NK-92 (cell line): ENCODE measurements at regions not wholly inside any gene's neighbourhood (a gene's known extent, or its start where the extent isn't known, plus 50 kb on each side); places are given as distances from the start of the nearest gene placed in this dataset.

Source experiments
- DNase-seq: peaks from one replicate; lab custom pipeline; 2025; ENCODE audit not compliant: unreplicated experiment; lab: John Stamatoyannopoulos, UW

DNA sequence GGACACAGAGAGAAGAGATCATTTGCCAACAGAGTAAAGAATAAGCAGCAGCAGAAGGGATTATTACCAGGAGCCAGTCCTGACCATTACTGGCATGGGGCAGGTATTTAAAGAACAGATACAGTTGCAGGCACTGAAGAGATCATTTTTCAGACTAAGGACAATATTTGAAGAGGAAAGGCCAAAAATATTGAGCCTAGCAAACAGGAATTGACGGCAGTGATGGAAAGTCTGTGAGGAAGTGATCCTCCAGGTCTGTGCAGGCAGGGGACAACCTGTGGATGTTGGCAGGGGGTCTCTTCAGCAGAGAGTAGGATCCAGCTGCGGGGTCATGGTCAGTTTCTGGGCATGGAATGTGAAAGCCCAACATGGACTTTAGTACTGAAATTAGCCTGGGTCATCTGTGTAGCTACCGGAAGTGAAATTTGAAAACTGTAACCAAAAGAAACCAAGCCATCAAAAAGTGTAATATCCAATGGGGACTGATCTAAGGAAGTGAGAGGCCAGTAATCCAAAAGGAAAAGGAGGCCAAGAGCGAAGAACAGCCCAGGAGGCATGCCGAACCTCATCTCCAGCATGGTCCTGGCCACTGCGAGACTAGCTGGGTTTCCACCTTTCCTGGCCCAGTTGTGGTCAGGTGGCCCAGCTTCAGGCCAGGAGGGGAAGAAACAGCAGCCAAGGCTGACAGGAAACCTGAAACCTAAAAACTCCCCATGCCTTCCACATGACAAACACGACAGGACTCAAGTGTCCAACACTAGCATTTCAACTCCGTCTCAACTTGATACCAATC, 115.1 kb upstream of the TNFAIP3 start:
- DNase-seq: no peak

DNA sequence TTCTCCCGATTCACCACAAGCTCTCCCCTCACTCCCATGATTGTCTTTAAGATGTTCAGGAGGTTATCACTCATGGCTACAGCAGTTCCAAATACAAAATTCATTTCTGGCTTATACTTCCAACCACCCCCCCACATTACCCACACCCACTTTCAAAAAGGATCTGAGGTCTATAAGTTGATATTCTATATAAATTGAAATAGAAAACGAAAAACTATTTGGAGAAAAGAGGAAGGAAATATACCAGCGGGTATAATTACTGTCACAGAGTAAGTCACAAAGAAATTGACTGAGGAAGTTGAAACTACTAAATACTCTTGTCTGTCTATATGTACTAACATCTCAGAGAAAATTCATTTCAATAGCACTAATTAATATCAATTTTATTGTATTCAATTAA, 112.7 kb upstream of the TNFAIP3 start:
- DNase-seq: no peak

GRCh38 chr6:137754866-137755265, 112.2 kb upstream of the TNFAIP3 start:
- no peak for DNase-seq

- no peak for DNase-seq
Observed at GRCh38 chr6:137755284-137755683, 111.8 kb upstream of the TNFAIP3 start.

DNA sequence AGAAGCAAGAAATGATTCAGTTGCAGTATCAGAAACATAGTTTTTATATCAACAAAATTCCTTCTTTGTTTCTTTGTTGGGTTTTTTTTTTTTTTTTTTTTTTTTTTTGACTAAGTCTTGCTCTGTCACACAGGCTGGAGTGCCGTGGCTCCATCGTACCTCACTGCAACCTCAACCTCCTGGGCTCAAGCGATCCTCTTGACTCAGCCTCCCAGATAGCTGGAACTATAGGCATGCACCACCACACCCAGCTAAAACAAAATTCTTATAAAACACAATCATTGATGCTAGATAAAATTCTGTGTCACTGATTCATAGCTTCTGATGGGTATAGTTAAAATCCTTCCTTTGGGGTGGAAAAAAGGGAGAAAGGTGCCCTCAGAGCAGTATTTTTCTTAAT, 110.3 kb upstream of the TNFAIP3 start:
- no peak for DNase-seq

- DNase-seq: no peak
Observed at GRCh38 chr6:137758661-137759060, 108.4 kb upstream of the TNFAIP3 start.

GRCh38 chr6:137759624-137760023, 107.4 kb upstream of the TNFAIP3 start:
- no peak for DNase-seq

- DNase-seq: no peak
Observed at GRCh38 chr6:137761072-137761471, 106.0 kb upstream of the TNFAIP3 start.

- no peak for DNase-seq
Observed at GRCh38 chr6:137761487-137761886, 105.6 kb upstream of the TNFAIP3 start.

GRCh38 chr6:137762168-137763090, 104.6 kb upstream of the TNFAIP3 start:
- no peak for DNase-seq

DNA sequence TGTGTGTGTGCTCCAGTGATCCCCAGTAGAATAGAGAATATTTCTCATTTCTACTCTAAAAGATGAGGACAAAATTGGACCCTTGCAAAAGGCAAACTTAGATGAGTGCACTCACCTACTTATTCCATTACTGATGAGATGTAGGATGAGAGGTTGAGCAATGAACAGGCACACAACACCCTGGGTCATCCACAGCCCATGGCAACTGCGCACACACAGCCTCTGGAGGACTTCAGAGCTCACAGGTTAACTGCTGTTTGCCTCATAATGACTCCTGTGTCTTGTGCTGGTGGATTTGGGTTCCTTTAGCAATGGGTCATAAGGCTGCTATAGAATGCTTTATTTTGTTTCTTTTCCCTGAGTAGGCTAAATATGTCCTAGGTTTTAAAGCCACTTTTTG, 103.6 kb upstream of the TNFAIP3 start:
- no peak for DNase-seq

- DNase-seq: no peak
Observed at GRCh38 chr6:137763886-137764285, 103.2 kb upstream of the TNFAIP3 start.

DNA sequence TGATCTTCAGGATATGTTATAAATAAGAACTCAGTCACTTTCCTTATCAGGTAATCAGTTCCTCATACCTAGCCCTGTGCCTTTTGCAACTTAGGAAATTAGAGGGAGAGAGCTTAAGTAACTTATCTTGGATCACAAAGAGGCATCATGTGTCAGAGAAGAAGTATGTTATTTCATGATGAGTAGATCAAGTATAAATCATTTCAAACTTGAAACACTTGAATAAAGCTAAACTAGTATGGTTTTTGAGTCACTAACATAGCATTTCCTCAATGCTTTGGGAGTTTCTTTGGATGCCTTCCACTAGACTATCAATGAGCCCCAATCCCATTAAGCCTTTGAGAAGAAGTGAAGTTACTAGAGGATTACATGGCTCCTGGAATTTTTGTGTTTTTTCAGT, 102.6 kb upstream of the TNFAIP3 start:
- DNase-seq: no peak

DNA sequence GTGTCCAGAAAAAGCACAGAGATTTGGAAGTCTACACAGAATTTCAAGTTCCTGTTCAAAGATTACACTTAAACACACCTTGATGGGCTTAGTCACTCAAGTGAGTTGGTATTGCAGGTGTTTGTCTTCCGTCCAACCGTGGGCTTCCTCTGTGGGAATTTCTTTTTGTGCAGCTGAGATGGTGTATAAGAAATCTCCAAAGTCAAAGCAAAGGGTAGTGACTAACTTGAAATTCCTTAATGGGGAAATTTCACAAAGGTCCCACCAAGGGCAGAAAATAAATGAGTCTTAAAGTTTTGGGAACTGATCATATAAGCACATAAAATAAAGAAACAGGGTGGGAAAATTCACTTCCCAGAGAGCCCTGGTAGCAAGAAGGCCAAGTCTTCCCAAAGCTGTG, 102.0 kb upstream of the TNFAIP3 start:
- no peak for DNase-seq

DNA sequence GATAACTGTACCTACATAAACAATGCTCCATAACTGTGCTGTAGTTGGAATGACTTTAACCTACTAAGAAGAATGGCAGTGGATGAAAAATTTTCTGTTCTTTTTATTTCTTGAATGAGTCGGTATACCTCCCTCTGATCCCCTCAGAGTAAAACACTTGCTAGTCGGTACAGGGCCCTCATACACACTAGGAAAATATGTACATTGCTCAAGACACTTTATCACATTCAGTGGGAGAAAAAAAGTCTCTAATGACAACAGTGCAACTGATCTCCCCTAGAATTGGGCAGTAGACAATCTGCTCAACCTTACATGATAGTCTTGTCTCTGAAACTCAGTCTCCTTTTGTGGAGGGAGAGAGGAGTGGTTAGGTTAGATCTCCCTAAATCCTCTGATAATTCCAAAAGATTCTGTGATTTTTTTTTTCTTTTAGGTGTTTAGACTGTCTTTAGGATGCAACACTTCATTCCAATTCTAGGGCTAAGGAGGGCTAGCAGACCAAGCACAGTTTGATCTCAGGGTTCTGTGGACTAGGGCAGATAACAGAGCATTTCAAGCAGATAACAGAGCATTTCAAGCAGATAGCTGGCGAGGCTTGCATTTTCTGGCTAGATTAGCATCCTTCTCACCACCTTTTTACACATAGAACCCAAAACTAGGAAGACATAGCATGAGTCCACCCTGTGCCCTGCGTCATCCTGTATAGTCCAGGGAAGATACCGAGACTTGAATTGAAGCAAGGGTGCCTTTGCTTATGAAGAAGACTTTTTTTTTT, 100.3 kb upstream of the TNFAIP3 start:
- DNase-seq: no peak

DNA sequence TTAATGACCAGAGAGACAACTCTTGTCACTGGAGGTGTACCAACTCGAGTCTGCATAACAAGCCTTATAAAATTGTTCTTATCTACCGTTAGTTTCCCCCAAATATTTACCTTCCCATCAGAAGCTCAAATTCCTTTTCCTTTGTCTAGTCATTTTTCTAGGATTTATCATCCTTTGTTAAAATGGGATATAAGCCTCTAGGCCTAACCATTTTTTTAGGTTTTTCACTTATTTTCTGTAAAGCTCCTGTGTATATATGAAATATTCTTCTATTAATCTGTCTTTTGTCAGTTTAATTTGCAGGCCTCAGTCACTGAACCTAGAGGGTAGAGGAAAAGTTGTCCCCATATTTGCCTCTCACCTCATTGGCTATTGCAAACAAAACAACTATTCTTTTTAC, 99.6 kb upstream of the TNFAIP3 start:
- DNase-seq: no peak

DNA sequence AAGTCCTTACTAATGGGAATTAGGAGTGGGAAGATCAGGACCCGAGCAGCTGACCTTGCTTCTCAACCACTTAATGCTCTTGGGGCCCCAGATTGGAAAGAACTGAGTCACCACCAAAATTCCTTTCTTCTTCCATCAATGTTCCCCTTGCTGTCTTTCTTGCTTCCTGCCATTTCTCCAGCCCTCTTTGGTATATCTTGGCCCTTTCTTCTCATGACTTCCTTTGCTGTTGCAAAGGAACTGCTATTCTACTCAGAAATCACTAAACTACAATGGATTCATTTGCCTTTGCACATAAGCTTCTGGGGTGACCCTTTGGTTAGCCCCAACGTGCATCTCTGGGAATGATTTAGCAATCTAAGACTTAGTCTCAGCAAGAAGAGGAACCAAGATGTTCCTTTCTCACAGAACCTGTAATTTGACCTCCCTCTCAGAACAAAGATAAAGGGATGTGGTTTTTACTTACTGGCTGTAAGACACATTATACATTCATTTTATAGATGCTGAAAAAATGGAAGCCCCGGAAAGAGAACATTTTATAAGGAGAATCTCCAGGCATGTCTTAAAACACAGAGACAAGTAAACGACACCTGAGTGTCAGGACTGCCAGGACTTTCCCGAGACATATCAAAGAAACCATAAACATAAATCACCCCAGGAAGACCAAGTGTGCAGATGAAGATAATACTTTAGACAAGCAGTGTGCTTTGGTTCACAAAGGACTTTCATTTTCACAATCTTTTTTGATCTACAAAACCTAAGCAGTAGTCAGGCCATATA, 99.0 kb upstream of the TNFAIP3 start:
- no peak for DNase-seq

DNA sequence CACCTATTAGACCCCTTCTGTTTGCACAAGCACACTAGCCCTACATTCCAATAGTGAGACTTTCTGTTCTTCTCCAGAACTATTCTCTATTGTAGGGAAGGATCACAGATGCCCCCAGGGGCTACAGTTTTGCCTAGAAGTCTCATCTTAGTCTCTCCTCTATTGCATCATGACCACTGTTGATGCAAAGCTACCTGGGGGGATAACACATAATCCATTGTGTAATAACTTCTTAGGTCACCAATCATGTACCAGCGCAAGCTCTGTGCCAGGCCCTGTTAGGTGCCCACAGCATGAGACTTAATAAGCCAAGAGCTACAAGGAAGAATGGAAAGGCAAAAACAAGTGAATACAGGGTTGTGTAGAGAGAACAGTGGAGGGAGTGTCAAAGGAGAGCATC, 98.1 kb upstream of the TNFAIP3 start:
- no peak for DNase-seq

GRCh38 chr6:137769797-137770362, 97.2 kb upstream of the TNFAIP3 start:
- no peak for DNase-seq

DNA sequence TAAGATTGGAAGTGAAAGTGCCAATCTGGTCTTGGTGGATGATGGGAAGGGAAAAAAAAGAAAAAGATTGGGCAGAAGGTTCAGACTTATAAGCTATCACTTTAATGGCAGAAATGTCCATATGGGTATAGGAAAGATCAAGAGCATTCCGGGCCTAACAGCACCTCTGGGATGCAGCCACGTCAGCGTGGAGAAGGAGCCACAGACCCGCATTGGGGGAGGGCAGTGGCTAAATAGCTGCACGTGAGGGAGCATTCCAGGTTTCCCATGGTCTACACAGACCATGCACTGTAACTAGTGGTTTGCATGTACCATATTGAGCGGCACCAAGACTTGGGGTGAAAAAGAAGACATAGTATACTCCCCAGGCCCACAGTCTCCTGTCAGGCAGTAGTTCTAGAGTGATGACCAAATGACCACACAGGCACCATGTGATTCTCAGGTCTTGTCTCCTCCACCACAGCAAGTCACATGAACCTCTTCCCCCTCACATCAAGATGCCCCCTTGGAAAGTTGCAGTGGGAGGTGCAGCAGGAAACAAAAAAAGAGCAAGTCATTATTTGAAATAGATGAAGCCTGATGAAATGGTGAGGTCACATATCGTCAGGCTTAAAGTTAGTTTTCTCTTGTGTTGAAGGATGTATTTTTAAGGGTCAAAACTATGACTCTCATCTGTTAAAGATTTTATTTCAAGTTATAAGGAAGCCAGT, 94.4 kb upstream of the TNFAIP3 start:
- no peak for DNase-seq
